HepG2 (cell line): ENCODE measurements at regions not wholly inside any gene's neighbourhood (a gene's known extent, or its start where the extent isn't known, plus 50 kb on each side); places are given as distances from the start of the nearest gene placed in this dataset.

Source experiments
- ARID4A ChIP-seq: sonication (generic); formaldehyde crosslinking; IDR thresholded peaks from 2 replicates; pipeline ENCODE4 v1.5.0; 2020; ENCODE audit warnings: mild to moderate bottlenecking, missing genetic modification reagents, borderline replicate concordance
- ATF6 ChIP-seq: sonication (generic); formaldehyde crosslinking; conservative IDR thresholded peaks from 2 replicates; pipeline ENCODE4 v1.4.0; 2020; ENCODE audit warnings: missing genetic modification reagents
- BCL6 ChIP-seq: IDR thresholded peaks from 2 replicates; pipeline ENCODE4 v1.6.1; 2016; ENCODE audit warnings: missing genetic modification reagents, missing compliant biosample characterization
- BRCA1 ChIP-seq: sonication (generic); formaldehyde crosslinking; IDR thresholded peaks from 2 replicates; pipeline ENCODE4 v1.4.0; 2020; ENCODE audit warnings: missing genetic modification reagents
- E2F2 ChIP-seq: sonication (generic); formaldehyde crosslinking; IDR thresholded peaks from 2 replicates; pipeline ENCODE4 v1.4.0; 2020; ENCODE audit warnings: missing genetic modification reagents, borderline replicate concordance
- FOXP4 ChIP-seq: sonication (generic); formaldehyde crosslinking; IDR thresholded peaks from 2 replicates; pipeline ENCODE4 v1.4.0; 2020; ENCODE audit warnings: missing genetic modification reagents
- GPBP1L1 ChIP-seq: sonication (generic); formaldehyde crosslinking; IDR thresholded peaks from 2 replicates; pipeline ENCODE4 v1.5.0; 2020; ENCODE audit warnings: mild to moderate bottlenecking, missing genetic modification reagents
- MAF1 ChIP-seq: sonication (generic); formaldehyde crosslinking; IDR thresholded peaks from 2 replicates; pipeline ENCODE4 v1.5.0; 2020; ENCODE audit warnings: missing genetic modification reagents, borderline replicate concordance
- MBNL3 ChIP-seq: fragments of 250-450 bp; sonication (Bioruptor Pico); conservative IDR thresholded peaks from 2 replicates; pipeline ENCODE4 v1.8.0; 2022; ENCODE audit warnings: mild to moderate bottlenecking, inconsistent platforms
- MED13 ChIP-seq: sonication (generic); formaldehyde crosslinking; IDR thresholded peaks from 2 replicates; pipeline ENCODE4 v1.5.0; 2020; ENCODE audit warnings: missing genetic modification reagents
- PHF20 ChIP-seq: sonication (generic); formaldehyde crosslinking; IDR thresholded peaks from 2 replicates; pipeline ENCODE4 v1.5.0; 2020; ENCODE audit warnings: mild to moderate bottlenecking, missing genetic modification reagents
- PRDM10 ChIP-seq: sonication (generic); formaldehyde crosslinking; IDR thresholded peaks from 2 replicates; pipeline ENCODE4 v1.4.0; 2020; ENCODE audit warnings: low read depth, missing genetic modification reagents
- RNF2 ChIP-seq: fragments of 450-650 bp; conservative IDR thresholded peaks from 2 replicates; pipeline ENCODE4 v1.6.1; 2016; ENCODE audit warnings: low read depth
- SYNCRIP ChIP-seq: fragments of 200-400 bp; formaldehyde crosslinking; IDR thresholded peaks from 2 replicates; pipeline ENCODE4 v1.6.1; 2018; ENCODE audit warnings: mild to moderate bottlenecking, low read depth, low read length; ENCODE audit not compliant: insufficient read depth
- ZNF432 ChIP-seq: sonication (generic); formaldehyde crosslinking; IDR thresholded peaks from 2 replicates; pipeline ENCODE4 v1.5.0; 2020; ENCODE audit warnings: missing genetic modification reagents, mild to moderate bottlenecking, borderline replicate concordance

GRCh38 chr1:219310181-219310728 is 136.6 kb downstream of the LYPLAL1 start (continued):
- TF ChIP-seq ATF6 (CRISPR knock-in tag) (no peak), ZNF432 (CRISPR knock-in tag) (no peak), GPBP1L1 (CRISPR knock-in tag) (no peak), MAF1 (CRISPR knock-in tag) (no peak), E2F2 (no peak), RNF2 (no peak), ARID4A (CRISPR knock-in tag) (no peak), SYNCRIP (no peak), PRDM10 (CRISPR knock-in tag) (no peak; the same call in 1 of the 2 replicates), BCL6 (CRISPR knock-in tag) (peak; percentile 99), MBNL3 (CRISPR knock-in tag) (no peak), BRCA1 (no peak), FOXP4 (CRISPR knock-in tag) (peak; percentile 89), PHF20 (CRISPR knock-in tag) (no peak), MED13 (CRISPR knock-in tag) (peak; percentile 89)
